ENCODE measurements at regions not wholly inside any gene's neighbourhood (a gene's known extent, or its start where the extent isn't known, plus 50 kb on each side); places are given as distances from the start of the nearest gene placed in this dataset.

GRCh38 chr6:33507261-33507660 lies 52.9 kb downstream of the ZBTB9 start:
- TF ChIP-seq CTCF (IDR thresholded peaks at IDR 0.05; ENCODE audit: insufficient read depth, low read length): no peak
- no peak for TF ChIP-seq REST (IDR thresholded peaks at IDR 0.05; ENCODE audit: insufficient replicate concordance, low read depth)
- no peak for TF ChIP-seq GABPA (IDR thresholded peaks at IDR 0.05; ENCODE audit: low read depth)
- no peak for TF ChIP-seq POLR2AphosphoS5 (IDR thresholded peaks at IDR 0.05; ENCODE audit: low read depth)
- TF ChIP-seq SPI1 (IDR thresholded peaks at IDR 0.05; ENCODE audit: borderline replicate concordance, low read depth): no peak
- no peak for DNase-seq (ENCODE audit: low read depth in 1 of 2, low spot score in 1 of 2)
- no peak overlapping the region for H3K27ac ChIP-seq (replicated peaks)
- no peak overlapping the region for H3K4me3 ChIP-seq (replicated peaks; ENCODE audit: insufficient read depth, low read length)
- H3K27me3 ChIP-seq (ENCODE audit: insufficient read depth, poor library complexity, severe bottlenecking): no peaks in the 10 kb centered on the region

- TF ChIP-seq CTCF (IDR thresholded peaks at IDR 0.05; ENCODE audit: insufficient read depth, low read length) (no peak), REST (IDR thresholded peaks at IDR 0.05; ENCODE audit: insufficient replicate concordance, low read depth) (no peak), GABPA (IDR thresholded peaks at IDR 0.05; ENCODE audit: low read depth) (no peak), SPI1 (IDR thresholded peaks at IDR 0.05; ENCODE audit: borderline replicate concordance, low read depth) (peak; percentile 49; the same call in 1 of the 2 replicates)
- Histone ChIP-seq H3K27ac (replicated peaks) (no peak overlapping the region), H3K27me3 (ENCODE audit: insufficient read depth, poor library complexity, severe bottlenecking) (no peaks in the 10 kb centered on the region), H3K4me3 (replicated peaks; ENCODE audit: insufficient read depth, low read length) (no peak overlapping the region)
- no peak for DNase-seq (ENCODE audit: low read depth in 1 of 2, low spot score in 1 of 2)
These were observed 54.9 kb downstream of the ZBTB9 start for GRCh38 chr6:33508935-33509926.

GRCh38 chr6:33513213-33513612 lies 58.8 kb downstream of the ZBTB9 start:
- Histone ChIP-seq H3K4me3 (replicated peaks; ENCODE audit: insufficient read depth, low read length) (no peak overlapping the region), H3K27ac (replicated peaks) (no peak overlapping the region), H3K27me3 (ENCODE audit: insufficient read depth, poor library complexity, severe bottlenecking) (no peaks in the 10 kb centered on the region)
- TF ChIP-seq POLR2AphosphoS5 (IDR thresholded peaks at IDR 0.05; ENCODE audit: low read depth): no peak
- TF ChIP-seq REST (IDR thresholded peaks at IDR 0.05; ENCODE audit: insufficient replicate concordance, low read depth): no peak
- TF ChIP-seq SPI1 (IDR thresholded peaks at IDR 0.05; ENCODE audit: borderline replicate concordance, low read depth): no peak
- TF ChIP-seq CTCF (IDR thresholded peaks at IDR 0.05; ENCODE audit: insufficient read depth, low read length): no peak
- TF ChIP-seq GABPA (IDR thresholded peaks at IDR 0.05; ENCODE audit: low read depth): no peak
- DNase-seq (ENCODE audit: low read depth in 1 of 2, low spot score in 1 of 2): no peak
